H1 (cell line): ENCODE measurements at regions not wholly inside any gene's neighbourhood (a gene's known extent, or its start where the extent isn't known, plus 50 kb on each side); places are given as distances from the start of the nearest gene placed in this dataset.

Source experiments
- CTCF ChIA-PET: fragments of 300-600 bp; sonication (Branson Sonifier 250); formaldehyde crosslinking; loops from one replicate; lab custom pipeline; 2021; ENCODE audit not compliant: partially characterized antibody; lab: Charles Lee
- POLR2A ChIA-PET: fragments of 300-600 bp; sonication (Branson Sonifier 250); formaldehyde crosslinking; loops from one replicate; lab custom pipeline; 2021; ENCODE audit warnings: inconsistent platforms; ENCODE audit not compliant: partially characterized antibody; lab: Charles Lee
- DNase-seq, 2 experiments: peaks; one replicate each; pipeline versions ENCODE4 v3.0.0 to v3.0.0-alpha.2; 2010 to 2022; ENCODE audit warnings: low spot score in 2 of 2, low read depth in 1 of 2, mixed read lengths in 1 of 2
- FAIRE-seq: peaks from 2 replicates; lab custom pipeline; 2011; peaks lifted over from hg19 to GRCh38; lab: Jason Lieb, UNC
- H2AFZ ChIP-seq: 2 replicates; pipeline ENCODE4 v1.8.1; 2012; ENCODE audit warnings: low read length, inconsistent platforms
- H2AK5ac ChIP-seq: 2 replicates; pipeline ENCODE4 v1.6.1; 2013; ENCODE audit warnings: low read depth, low read length
- H2BK120ac ChIP-seq: replicated peaks from 2 replicates; pipeline ENCODE3; 2013; ENCODE audit warnings: low read depth, low read length, inconsistent platforms
- H2BK12ac ChIP-seq: 2 replicates; pipeline ENCODE4 v1.6.1; 2013; ENCODE audit warnings: low read depth, low read length
- H2BK15ac ChIP-seq: 2 replicates; pipeline ENCODE4 v1.6.1; 2013; ENCODE audit warnings: low read length
- H2BK20ac ChIP-seq: 2 replicates; pipeline ENCODE4 v1.6.1; 2013; ENCODE audit warnings: low read length
- H2BK5ac ChIP-seq: 2 replicates; pipeline ENCODE4 v1.6.1; 2013; ENCODE audit warnings: low read depth, low read length
- H3K14ac ChIP-seq: 2 replicates; pipeline ENCODE4 v1.6.1; 2013; ENCODE audit warnings: inconsistent platforms; ENCODE audit not compliant: insufficient read length
- H3K18ac ChIP-seq: 2 replicates; pipeline ENCODE4 v1.6.1; 2013; ENCODE audit warnings: low read length; ENCODE audit errors: extremely low read depth
- H3K23ac ChIP-seq: 2 replicates; pipeline ENCODE4 v1.6.1; 2013; ENCODE audit warnings: inconsistent platforms; ENCODE audit not compliant: insufficient read length
- H3K23me2 ChIP-seq: 2 replicates; pipeline ENCODE4 v1.6.1; 2013; ENCODE audit warnings: low read depth, low read length
- H3K27ac ChIP-seq: 2 replicates; pipeline ENCODE4 v1.6.1; 2011; ENCODE audit warnings: low read depth, low read length, inconsistent platforms
- H3K27me3 ChIP-seq, 4 experiments: replicated peaks in 1 of 4; 1 replicate in 1 of 4; 2 replicates in 3 of 4; pipeline versions ENCODE4 v1.6.1 to v1.8.1; 2011 to 2013; ENCODE audit warnings: low read length in 3 of 4, mild to moderate bottlenecking in 3 of 4, inconsistent platforms in 2 of 4, mixed read lengths in 2 of 4, moderate library complexity in 1 of 4; ENCODE audit not compliant: control insufficient read depth in 3 of 4, insufficient read depth in 3 of 4; ENCODE audit errors: extremely low read depth in 1 of 4
- H3K36me3 ChIP-seq, 4 experiments: 2 replicates each; pipeline versions ENCODE4 v1.6.1 to v1.8.1; 2011 to 2013; ENCODE audit warnings: mild to moderate bottlenecking in 4 of 4, low read length in 3 of 4, moderate library complexity in 2 of 4, control low read depth in 1 of 4, inconsistent platforms in 1 of 4; ENCODE audit not compliant: insufficient read depth in 4 of 4, control insufficient read depth in 2 of 4
- H3K4ac ChIP-seq: replicated peaks from 2 replicates; pipeline ENCODE3; 2013; ENCODE audit warnings: low read length, low read depth, mixed read lengths, inconsistent platforms; ENCODE audit not compliant: insufficient read length
- H3K4me1 ChIP-seq, 4 experiments: replicated peaks in 1 of 4; 1 replicate in 1 of 4; 2 replicates in 3 of 4; pipeline versions ENCODE4 v1.6.1 to v1.8.1; 2011 to 2013; ENCODE audit warnings: low read length in 3 of 4, inconsistent platforms in 2 of 4, mixed read lengths in 1 of 4; ENCODE audit not compliant: insufficient read depth in 4 of 4, control insufficient read depth in 3 of 4
- H3K4me2 ChIP-seq, 2 experiments: 2 replicates each; pipeline versions ENCODE4 v1.6.1 to v1.8.1; 2011 to 2013; ENCODE audit warnings: low read depth in 2 of 2, low read length in 2 of 2, control low read depth in 1 of 2, inconsistent platforms in 1 of 2, mild to moderate bottlenecking in 1 of 2; ENCODE audit not compliant: insufficient read depth in 1 of 2
- H3K4me3 ChIP-seq, 4 experiments: fragments of 200-600, 300-600 bp in 1 of 4; sonication (generic), shearing (Covaris generic), sonication (Bioruptor Twin) in 1 of 4; 2 replicates each; pipeline versions ENCODE4 v1.5.1 to v1.8.1; 2011 to 2016; ENCODE audit warnings: low read length in 4 of 4, low read depth in 3 of 4, control low read depth in 2 of 4, inconsistent platforms in 2 of 4, mild to moderate bottlenecking in 2 of 4, mixed read lengths in 1 of 4, moderate library complexity in 1 of 4; ENCODE audit not compliant: insufficient read depth in 2 of 4; ENCODE audit errors: extremely low read depth in 1 of 4
- H3K56ac ChIP-seq: replicated peaks from 2 replicates; pipeline ENCODE3; 2013; ENCODE audit warnings: low read depth, mild to moderate bottlenecking, mixed read lengths, low read length, inconsistent platforms; ENCODE audit not compliant: insufficient read length
- H3K79me1 ChIP-seq: 2 replicates; pipeline ENCODE4 v1.6.1; 2013; ENCODE audit warnings: low read depth, low read length, control low read depth
- H3K79me2 ChIP-seq, 2 experiments: 2 replicates each; pipeline versions ENCODE4 v1.6.1 to v1.8.1; 2012 to 2013; ENCODE audit warnings: low read length in 2 of 2, mild to moderate bottlenecking in 2 of 2, inconsistent platforms in 1 of 2; ENCODE audit not compliant: insufficient read depth in 2 of 2, control insufficient read depth in 1 of 2
- H3K9ac ChIP-seq, 4 experiments: replicated peaks in 1 of 4; 1 replicate in 1 of 4; 2 replicates in 3 of 4; pipeline versions ENCODE4 v1.6.1 to v1.8.1; 2011 to 2013; ENCODE audit warnings: low read depth in 3 of 4, low read length in 3 of 4, control low read depth in 2 of 4, mild to moderate bottlenecking in 2 of 4, moderate library complexity in 2 of 4, inconsistent platforms in 1 of 4; ENCODE audit errors: extremely low read depth in 1 of 4
- H3K9me3 ChIP-seq, 2 experiments: 2 replicates each; pipeline versions ENCODE4 v1.6.1 to v1.8.1; 2012 to 2013; ENCODE audit warnings: mild to moderate bottlenecking in 2 of 2, moderate library complexity in 2 of 2, control low read depth in 1 of 2, inconsistent platforms in 1 of 2, low read depth in 1 of 2, low read length in 1 of 2, mixed read lengths in 1 of 2; ENCODE audit not compliant: insufficient read depth in 2 of 2
- H4K20me1 ChIP-seq, 2 experiments: replicated peaks in 1 of 2; 2 replicates each; pipeline versions ENCODE3 to v1.8.1; 2011 to 2013; ENCODE audit warnings: inconsistent platforms in 2 of 2, low read length in 2 of 2, mild to moderate bottlenecking in 1 of 2; ENCODE audit not compliant: insufficient read depth in 2 of 2, control insufficient read depth in 1 of 2
- H4K5ac ChIP-seq: 2 replicates; pipeline ENCODE4 v1.6.1; 2013; ENCODE audit warnings: low read length, low read depth, mixed read lengths, inconsistent platforms; ENCODE audit not compliant: insufficient read length
- H4K8ac ChIP-seq: 2 replicates; pipeline ENCODE4 v1.8.0; 2013; ENCODE audit warnings: mild to moderate bottlenecking, moderate library complexity, low read length, inconsistent platforms; ENCODE audit not compliant: insufficient read depth; ENCODE audit errors: extremely low read depth
- H4K91ac ChIP-seq: replicated peaks from 2 replicates; pipeline ENCODE3; 2013; ENCODE audit warnings: low read length, mixed read lengths, inconsistent platforms; ENCODE audit not compliant: insufficient read length
- BACH1 ChIP-seq: IDR thresholded peaks from 2 replicates; pipeline ENCODE4 v1.6.1; 2012; ENCODE audit warnings: low read length, improper control_type of control experiment
- GABPA ChIP-seq: IDR thresholded peaks from 2 replicates; pipeline ENCODE4 v1.6.1; 2011; ENCODE audit warnings: mild to moderate bottlenecking, low read length, moderate library complexity, borderline replicate concordance; ENCODE audit not compliant: insufficient read depth
- GTF2F1 ChIP-seq: IDR thresholded peaks from 2 replicates; pipeline ENCODE4 v1.6.1; 2012; ENCODE audit warnings: low read depth, low read length, improper control_type of control experiment, borderline replicate concordance
- RNF2 ChIP-seq: fragments of 200-900, 300-1000 bp; sonication (generic); IDR thresholded peaks from 2 replicates; pipeline ENCODE4 v1.7.1; 2016; ENCODE audit warnings: borderline replicate concordance, low read depth, mild to moderate bottlenecking, antibody characterized with exemption, low read length; ENCODE audit not compliant: poor library complexity, severe bottlenecking; ENCODE audit errors: missing control alignments
- SIX5 ChIP-seq: IDR thresholded peaks from 2 replicates; pipeline ENCODE4 v1.6.1; 2011; ENCODE audit warnings: mild to moderate bottlenecking, low read depth, low read length
- SP2 ChIP-seq: IDR thresholded peaks from 2 replicates; pipeline ENCODE4 v1.6.1; 2012; ENCODE audit warnings: mild to moderate bottlenecking, low read length, inconsistent platforms
- WGBS, 2 experiments: shearing (Covaris generic) in 1 of 2; methylation state at CpG; one replicate each; pipeline versions ENCODE4 v1.1.6 to v1.1.7; 2013 to 2015; ENCODE audit warnings: low lambda C conversion rate in 2 of 2, mixed read lengths in 2 of 2, inconsistent platforms in 1 of 2, low coverage in 1 of 2, missing lambda C conversion rate in 1 of 2; ENCODE audit not compliant: insufficient replicate concordance in 2 of 2, insufficient coverage in 1 of 2, insufficient read length in 1 of 2; ENCODE audit errors: extremely low coverage in 1 of 2, missing lambda C conversion rate in 1 of 2; 5-methylcytosine and 5-hydroxymethylcytosine counted together
- TF ChIP-seq, protein P1 (sequence below), 3 experiments: IDR thresholded peaks; 1 replicate in 2 of 3; 2 replicates in 1 of 3; pipeline versions ENCODE4 v1.5.1 to v1.6.1; 2011; ENCODE audit warnings: low read length in 3 of 3, mild to moderate bottlenecking in 3 of 3, inconsistent platforms in 2 of 3, low read depth in 1 of 3, moderate library complexity in 1 of 3; ENCODE audit not compliant: insufficient read depth in 1 of 3; ENCODE audit errors: control extremely low read depth in 1 of 3

DNA sequence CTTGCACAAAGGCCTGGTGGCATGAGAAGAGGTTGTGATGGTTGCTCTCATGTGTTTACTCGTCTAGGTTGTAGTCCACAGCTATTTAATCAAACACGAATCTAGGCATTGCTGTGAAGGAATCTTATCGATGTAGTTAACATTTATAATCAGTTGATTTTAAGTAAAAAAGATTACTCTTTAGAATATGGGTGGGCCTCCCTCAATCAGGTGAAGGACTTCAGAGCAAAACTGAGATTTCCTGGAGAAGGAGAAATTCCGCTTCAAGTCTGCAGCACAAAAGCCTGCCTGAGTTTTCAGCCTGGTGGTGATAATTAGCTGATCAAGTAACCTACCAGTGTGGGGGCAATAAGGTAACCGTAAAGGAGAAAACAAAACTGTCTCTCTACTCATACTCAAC lies 523.6 kb downstream of the GRIN2A start:
- Histone ChIP-seq H2BK12ac (no peak overlapping the region), H3K4me2 (no peak overlapping the region), H3K36me3 (peaks cover 0 to 3% (median 0%) of the 10 kb centered on the region in 4 experiments; a peak in 1 of 8 replicates), H3K18ac (no peak overlapping the region), H3K27me3 (no peaks in the 10 kb centered on the region), H3K79me1 (no peaks in the 10 kb centered on the region), H4K20me1 (no peaks in the 10 kb centered on the region), H3K9me3 (no peaks in the 10 kb centered on the region), H3K27ac (no peak overlapping the region), H4K5ac (no peak overlapping the region), H3K23me2 (peaks cover 2% of the 10 kb centered on the region; the same call in 1 of the 2 replicates), H3K79me2 (no peaks in the 10 kb centered on the region), H2AFZ (no peak overlapping the region), H3K23ac (no peak overlapping the region), H2BK120ac (no peak overlapping the region), H3K4me3 (no peak overlapping the region), H3K14ac (no peak overlapping the region), H2AK5ac (no peak overlapping the region), H2BK5ac (no peak overlapping the region), H4K91ac (no peak overlapping the region), H4K8ac (no peak overlapping the region), H2BK15ac (no peak overlapping the region), H3K4ac (no peak overlapping the region), H3K9ac (no peak overlapping the region), H2BK20ac (no peak overlapping the region), H3K56ac (no peak overlapping the region), H3K4me1 (peaks cover 0 to 8% (median 3%) of the 10 kb centered on the region in 4 experiments; a peak in 3 of 7 replicates)
- POLR2A ChIA-PET = interaction anchor here (7.6 kb wide), 1 partner anchor 8 kb away, joined by 64 read pairs; no protein-coding TSS in a partner anchor
- WGBS, 2 experiments = 95% methylated on average over 5 of the region's 5 CpGs; no CpG with 5 or more reads in 1 of the 2 experiments
- CTCF ChIA-PET = interaction anchor here (0.7 to 3.9 kb wide), 2 partner anchors 10 to 99 kb away, joined by 6 to 20 read pairs; no protein-coding TSS in a partner anchor
- FAIRE-seq = no peak
- no peak for DNase-seq
- TF ChIP-seq SIX5 (no peak), SP2 (no peak), BACH1 (no peak), GABPA (no peak), RNF2 (no peak), GTF2F1 (no peak)
- TF ChIP-seq, protein P1, sequence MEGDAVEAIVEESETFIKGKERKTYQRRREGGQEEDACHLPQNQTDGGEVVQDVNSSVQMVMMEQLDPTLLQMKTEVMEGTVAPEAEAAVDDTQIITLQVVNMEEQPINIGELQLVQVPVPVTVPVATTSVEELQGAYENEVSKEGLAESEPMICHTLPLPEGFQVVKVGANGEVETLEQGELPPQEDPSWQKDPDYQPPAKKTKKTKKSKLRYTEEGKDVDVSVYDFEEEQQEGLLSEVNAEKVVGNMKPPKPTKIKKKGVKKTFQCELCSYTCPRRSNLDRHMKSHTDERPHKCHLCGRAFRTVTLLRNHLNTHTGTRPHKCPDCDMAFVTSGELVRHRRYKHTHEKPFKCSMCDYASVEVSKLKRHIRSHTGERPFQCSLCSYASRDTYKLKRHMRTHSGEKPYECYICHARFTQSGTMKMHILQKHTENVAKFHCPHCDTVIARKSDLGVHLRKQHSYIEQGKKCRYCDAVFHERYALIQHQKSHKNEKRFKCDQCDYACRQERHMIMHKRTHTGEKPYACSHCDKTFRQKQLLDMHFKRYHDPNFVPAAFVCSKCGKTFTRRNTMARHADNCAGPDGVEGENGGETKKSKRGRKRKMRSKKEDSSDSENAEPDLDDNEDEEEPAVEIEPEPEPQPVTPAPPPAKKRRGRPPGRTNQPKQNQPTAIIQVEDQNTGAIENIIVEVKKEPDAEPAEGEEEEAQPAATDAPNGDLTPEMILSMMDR (IDR thresholded peaks at IDR 0.05; ENCODE audit: control extremely low read depth in 1 of 3, insufficient read depth in 1 of 3, low read depth in 1 of 3, low read length in 3 of 3) = no peak
